DND-41 (cell line): ENCODE measurements at regions not wholly inside any gene's neighbourhood (a gene's known extent, or its start where the extent isn't known, plus 50 kb on each side); places are given as distances from the start of the nearest gene placed in this dataset.

Experiments
- ATAC-seq: fragments of 200-7000 bp; cut with Tn5 transposase; 3 replicates; pipeline ENCODE4 v1.9.1; 2021; ENCODE audit warnings: low read depth; ENCODE audit not compliant: insufficient read depth
- DNase-seq: peaks from one replicate; pipeline ENCODE4 v3.0.0-alpha.2; 2020
- H2AFZ ChIP-seq: 2 replicates; pipeline ENCODE4 v1.6.0; 2012; ENCODE audit warnings: low read depth, low read length
- H3K27ac ChIP-seq: 2 replicates; pipeline ENCODE4 v1.5.1; 2012; ENCODE audit warnings: low read length, inconsistent platforms
- H3K27me3 ChIP-seq: fragments of 200-600 bp; sonication (generic); 2 replicates; pipeline ENCODE4 v1.6.0; 2012; ENCODE audit warnings: low read length, mild to moderate bottlenecking, inconsistent platforms; ENCODE audit not compliant: insufficient read depth, poor library complexity
- H3K36me3 ChIP-seq: 2 replicates; pipeline ENCODE4 v1.5.1; 2012; ENCODE audit warnings: low read length, inconsistent platforms; ENCODE audit not compliant: insufficient read depth
- H3K4me1 ChIP-seq: 2 replicates; pipeline ENCODE4 v1.5.1; 2012; ENCODE audit warnings: mild to moderate bottlenecking, low read length; ENCODE audit not compliant: insufficient read depth
- H3K4me2 ChIP-seq: 2 replicates; pipeline ENCODE4 v1.6.0; 2012; ENCODE audit warnings: mild to moderate bottlenecking, moderate library complexity, low read length, inconsistent platforms; ENCODE audit not compliant: insufficient read depth
- H3K4me3 ChIP-seq, 2 experiments: fragments of 200-600 bp in 1 of 2; shearing (Covaris generic) in 1 of 2; 2 replicates each; pipeline ENCODE4 v1.5.1; 2012 to 2016; ENCODE audit warnings: inconsistent platforms in 2 of 2, low read length in 2 of 2, mild to moderate bottlenecking in 2 of 2, low read depth in 1 of 2, moderate library complexity in 1 of 2
- H3K79me2 ChIP-seq: 2 replicates; pipeline ENCODE4 v1.6.0; 2012; ENCODE audit warnings: low read length, inconsistent platforms; ENCODE audit not compliant: insufficient read depth
- H3K9ac ChIP-seq: 2 replicates; pipeline ENCODE4 v1.6.0; 2012; ENCODE audit warnings: low read depth, mild to moderate bottlenecking, inconsistent platforms, low read length, moderate library complexity
- H3K9me3 ChIP-seq: 2 replicates; pipeline ENCODE4 v1.5.1; 2012; ENCODE audit warnings: low read length, moderate library complexity, mild to moderate bottlenecking, inconsistent platforms; ENCODE audit not compliant: insufficient read depth, severe bottlenecking
- H4K20me1 ChIP-seq: 2 replicates; pipeline ENCODE4 v1.6.0; 2012; ENCODE audit warnings: low read length; ENCODE audit not compliant: insufficient read depth
- EZH2 ChIP-seq: IDR thresholded peaks from 3 replicates; pipeline ENCODE4 v1.6.1; 2012; ENCODE audit warnings: borderline replicate concordance, low read depth, mild to moderate bottlenecking, moderate library complexity, low read length, inconsistent platforms; ENCODE audit not compliant: severe bottlenecking
- TF ChIP-seq, protein P1 (sequence below): IDR thresholded peaks from 2 replicates; pipeline ENCODE4 v1.5.1; 2012; ENCODE audit warnings: borderline replicate concordance, low read length, moderate library complexity, mild to moderate bottlenecking; ENCODE audit not compliant: poor library complexity, severe bottlenecking; ENCODE audit errors: extremely low read depth

DNA sequence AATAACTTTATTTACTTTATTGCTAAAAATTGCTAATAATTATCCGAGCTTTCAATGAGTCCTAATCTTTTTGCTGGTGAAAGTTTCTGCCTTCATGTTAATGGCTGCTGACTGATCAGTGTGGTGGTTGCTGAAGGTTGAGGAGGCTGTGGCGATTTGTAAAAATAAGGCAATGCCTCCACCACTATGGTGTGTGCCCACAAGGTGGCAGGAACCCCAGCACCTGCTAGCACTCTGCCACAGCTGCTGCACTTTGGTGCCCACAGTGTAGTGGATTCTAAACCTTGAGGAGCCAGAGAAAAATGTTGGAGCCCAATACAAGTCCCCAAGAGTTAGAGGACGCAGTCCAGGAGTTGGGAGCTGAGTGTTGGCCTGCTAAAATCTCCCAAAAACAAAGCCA, 1237.1 kb downstream of the PCDH19 start:
- ATAC-seq (no peak), DNase-seq (no peak)
- H3K79me2 ChIP-seq = no peaks in the 10 kb centered on the region
- H2AFZ ChIP-seq = no peak overlapping the region
- no peak overlapping the region for H3K27ac ChIP-seq
- no peaks in the 10 kb centered on the region for H3K4me1 ChIP-seq
- H4K20me1 ChIP-seq = no peaks in the 10 kb centered on the region
- H3K9ac ChIP-seq = no peak overlapping the region
- no peaks in the 10 kb centered on the region for H3K27me3 ChIP-seq
- H3K4me2 ChIP-seq = no peak overlapping the region
- no peaks in the 10 kb centered on the region for H3K36me3 ChIP-seq
- H3K9me3 ChIP-seq = no peaks in the 10 kb centered on the region
- TF ChIP-seq, protein P1, sequence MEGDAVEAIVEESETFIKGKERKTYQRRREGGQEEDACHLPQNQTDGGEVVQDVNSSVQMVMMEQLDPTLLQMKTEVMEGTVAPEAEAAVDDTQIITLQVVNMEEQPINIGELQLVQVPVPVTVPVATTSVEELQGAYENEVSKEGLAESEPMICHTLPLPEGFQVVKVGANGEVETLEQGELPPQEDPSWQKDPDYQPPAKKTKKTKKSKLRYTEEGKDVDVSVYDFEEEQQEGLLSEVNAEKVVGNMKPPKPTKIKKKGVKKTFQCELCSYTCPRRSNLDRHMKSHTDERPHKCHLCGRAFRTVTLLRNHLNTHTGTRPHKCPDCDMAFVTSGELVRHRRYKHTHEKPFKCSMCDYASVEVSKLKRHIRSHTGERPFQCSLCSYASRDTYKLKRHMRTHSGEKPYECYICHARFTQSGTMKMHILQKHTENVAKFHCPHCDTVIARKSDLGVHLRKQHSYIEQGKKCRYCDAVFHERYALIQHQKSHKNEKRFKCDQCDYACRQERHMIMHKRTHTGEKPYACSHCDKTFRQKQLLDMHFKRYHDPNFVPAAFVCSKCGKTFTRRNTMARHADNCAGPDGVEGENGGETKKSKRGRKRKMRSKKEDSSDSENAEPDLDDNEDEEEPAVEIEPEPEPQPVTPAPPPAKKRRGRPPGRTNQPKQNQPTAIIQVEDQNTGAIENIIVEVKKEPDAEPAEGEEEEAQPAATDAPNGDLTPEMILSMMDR = no peak
- no peak for TF ChIP-seq EZH2
- no peak overlapping the region for H3K4me3 ChIP-seq

DNA sequence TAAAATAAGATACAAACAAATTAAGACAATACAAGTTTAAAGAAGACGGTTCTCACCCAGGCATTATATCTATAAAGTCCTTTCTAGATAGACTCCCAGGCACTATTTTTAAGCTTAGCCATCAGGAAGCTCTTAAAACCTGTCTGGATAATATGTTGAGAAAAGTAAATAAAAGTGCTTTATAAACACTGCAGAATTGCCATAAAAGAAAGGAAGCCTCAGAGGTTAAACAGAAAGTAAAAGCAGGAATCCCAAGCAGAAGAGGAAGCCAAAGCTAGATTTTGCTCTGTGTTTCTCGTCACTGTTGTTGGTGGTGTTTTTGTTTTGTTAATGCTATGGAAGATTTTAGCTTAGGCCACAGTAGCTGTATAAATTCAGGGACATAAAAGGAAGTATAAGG, 1267.3 kb downstream of the PCDH19 start:
- no peak overlapping the region for H3K4me3 ChIP-seq
- DNase-seq = no peak
- H3K9me3 ChIP-seq = no peaks in the 10 kb centered on the region
- H3K9ac ChIP-seq = no peak overlapping the region
- no peaks in the 10 kb centered on the region for H3K4me1 ChIP-seq
- no peak for ATAC-seq
- TF ChIP-seq, protein P1 = no peak
- no peak for TF ChIP-seq EZH2
- no peaks in the 10 kb centered on the region for H3K79me2 ChIP-seq
- no peak overlapping the region for H3K4me2 ChIP-seq
- H3K27me3 ChIP-seq = no peaks in the 10 kb centered on the region
- no peak overlapping the region for H3K27ac ChIP-seq
- no peaks in the 10 kb centered on the region for H4K20me1 ChIP-seq
- H2AFZ ChIP-seq = no peak overlapping the region
- H3K36me3 ChIP-seq = no peaks in the 10 kb centered on the region

DNA sequence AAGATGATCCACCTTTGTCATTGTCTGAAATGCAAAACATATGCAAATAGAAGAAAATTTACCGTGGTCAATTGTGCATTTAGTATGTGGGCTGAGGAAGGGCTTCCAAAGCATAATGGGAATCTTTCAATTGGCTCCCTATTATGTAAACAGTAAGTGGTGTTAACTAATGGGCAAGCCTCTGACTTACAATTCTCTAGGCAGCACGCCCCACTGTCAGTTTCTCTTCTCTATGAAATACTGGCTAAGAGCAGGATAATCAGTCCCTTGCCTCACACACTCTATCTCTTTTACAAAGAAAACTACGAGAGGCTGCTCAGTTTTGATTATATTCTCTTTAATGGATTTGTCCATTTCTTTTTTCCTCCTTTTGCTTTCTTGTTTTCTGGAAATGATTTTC, 1272.6 kb downstream of the PCDH19 start:
- no peaks in the 10 kb centered on the region for H3K36me3 ChIP-seq
- no peak overlapping the region for H3K4me3 ChIP-seq
- H3K9ac ChIP-seq = no peak overlapping the region
- no peaks in the 10 kb centered on the region for H3K9me3 ChIP-seq
- no peaks in the 10 kb centered on the region for H3K79me2 ChIP-seq
- no peak overlapping the region for H2AFZ ChIP-seq
- DNase-seq (no peak), ATAC-seq (no peak)
- H4K20me1 ChIP-seq = no peaks in the 10 kb centered on the region
- H3K4me2 ChIP-seq = no peak overlapping the region
- TF ChIP-seq EZH2 = no peak
- H3K4me1 ChIP-seq = no peaks in the 10 kb centered on the region
- no peak overlapping the region for H3K27ac ChIP-seq
- H3K27me3 ChIP-seq = no peaks in the 10 kb centered on the region

DNA sequence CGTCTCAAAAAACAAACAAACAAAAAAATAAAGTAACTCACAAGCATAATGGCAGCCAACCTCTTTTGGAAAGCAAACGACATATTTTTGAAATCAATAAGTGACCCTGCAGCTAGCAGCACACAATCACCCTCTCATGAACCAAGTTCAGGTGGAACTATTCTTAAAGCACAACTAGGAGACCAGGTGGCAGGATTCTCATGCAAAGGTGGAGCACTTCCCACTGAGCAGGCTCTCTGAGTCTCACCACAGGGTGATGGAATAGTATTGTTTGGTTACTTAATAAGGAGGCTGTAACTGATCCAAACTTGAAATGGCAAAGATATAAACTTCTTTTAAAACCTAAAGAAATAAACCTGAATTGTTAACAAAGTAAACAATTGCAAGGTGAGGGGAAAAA, 1293.1 kb downstream of the PCDH19 start:
- no peak for DNase-seq
- H3K27ac ChIP-seq = no peak overlapping the region
- H3K4me2 ChIP-seq = no peak overlapping the region

More for the DNA sequence above, 1293.1 kb downstream of the PCDH19 start:
- Histone ChIP-seq H3K4me3 (no peak overlapping the region), H3K27me3 (no peaks in the 10 kb centered on the region), H3K9ac (no peak overlapping the region), H4K20me1 (no peaks in the 10 kb centered on the region), H3K9me3 (no peaks in the 10 kb centered on the region), H3K79me2 (no peaks in the 10 kb centered on the region), H3K4me1 (no peaks in the 10 kb centered on the region), H3K36me3 (no peaks in the 10 kb centered on the region), H2AFZ (no peak overlapping the region)
- no peak for ATAC-seq
- no peak for TF ChIP-seq EZH2
- TF ChIP-seq, protein P1 = no peak
